Vagina (tissue), 2 donors: ENCODE measurements at regions not wholly inside any gene's neighbourhood (a gene's known extent, or its start where the extent isn't known, plus 50 kb on each side); places are given as distances from the start of the nearest gene placed in this dataset.

Source experiments
- POLR2A ChIP-seq, 2 donors: fragments of 450-650 bp; IDR thresholded peaks; one replicate each; pipeline ENCODE4 v1.6.1; 2017; ENCODE audit warnings: antibody characterized with exemption in 2 of 2, mild to moderate bottlenecking in 2 of 2, moderate library complexity in 2 of 2
- TF ChIP-seq, protein P1 (sequence below), 3 experiments: fragments of 450-650 bp in 2 of 3; fragments of 200-600 bp in 1 of 3; sonication (generic) in 1 of 3; IDR thresholded peaks; one replicate each; pipeline ENCODE4 v1.5.1; 2017 to 2019; ENCODE audit warnings: antibody characterized with exemption in 3 of 3, mild to moderate bottlenecking in 2 of 3, moderate library complexity in 2 of 3

DNA sequence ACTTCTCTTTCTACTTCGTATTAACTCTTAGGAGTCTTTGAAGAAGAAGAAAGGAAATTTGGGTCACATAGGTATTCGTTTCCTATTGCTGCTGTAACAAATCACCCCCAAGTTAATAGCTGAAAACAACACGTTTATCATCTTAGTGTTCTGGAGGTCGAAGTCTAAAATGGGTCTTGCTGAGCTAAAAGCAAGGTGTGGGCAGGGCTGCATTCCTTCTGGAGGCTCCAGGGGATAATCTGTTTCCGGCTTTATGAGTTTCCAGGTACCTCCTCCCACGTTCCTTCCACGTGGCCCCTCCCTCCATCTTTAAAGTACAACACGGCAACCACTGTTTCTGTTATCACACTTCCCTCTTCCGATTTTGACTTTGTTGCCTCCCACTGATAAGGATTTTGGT is 233.5 kb upstream of the RBBP8 start:
- TF ChIP-seq POLR2A (IDR thresholded peaks at IDR 0.05) = no peak
- TF ChIP-seq, protein P1, sequence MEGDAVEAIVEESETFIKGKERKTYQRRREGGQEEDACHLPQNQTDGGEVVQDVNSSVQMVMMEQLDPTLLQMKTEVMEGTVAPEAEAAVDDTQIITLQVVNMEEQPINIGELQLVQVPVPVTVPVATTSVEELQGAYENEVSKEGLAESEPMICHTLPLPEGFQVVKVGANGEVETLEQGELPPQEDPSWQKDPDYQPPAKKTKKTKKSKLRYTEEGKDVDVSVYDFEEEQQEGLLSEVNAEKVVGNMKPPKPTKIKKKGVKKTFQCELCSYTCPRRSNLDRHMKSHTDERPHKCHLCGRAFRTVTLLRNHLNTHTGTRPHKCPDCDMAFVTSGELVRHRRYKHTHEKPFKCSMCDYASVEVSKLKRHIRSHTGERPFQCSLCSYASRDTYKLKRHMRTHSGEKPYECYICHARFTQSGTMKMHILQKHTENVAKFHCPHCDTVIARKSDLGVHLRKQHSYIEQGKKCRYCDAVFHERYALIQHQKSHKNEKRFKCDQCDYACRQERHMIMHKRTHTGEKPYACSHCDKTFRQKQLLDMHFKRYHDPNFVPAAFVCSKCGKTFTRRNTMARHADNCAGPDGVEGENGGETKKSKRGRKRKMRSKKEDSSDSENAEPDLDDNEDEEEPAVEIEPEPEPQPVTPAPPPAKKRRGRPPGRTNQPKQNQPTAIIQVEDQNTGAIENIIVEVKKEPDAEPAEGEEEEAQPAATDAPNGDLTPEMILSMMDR (IDR thresholded peaks at IDR 0.05) = no peak
